HG03045 (cell line): ENCODE measurements at regions not wholly inside any gene's neighbourhood (a gene's known extent, or its start where the extent isn't known, plus 50 kb on each side); places are given as distances from the start of the nearest gene placed in this dataset.
"Not testable (repeated sequence)": the region's sequence is repeated elsewhere in the genome, so short reads cannot be mapped to it uniquely, and the experiment has no call there.

Source experiments
- ATAC-seq: cut with Tn5 transposase; IDR thresholded peaks from one replicate; pipeline ENCODE4 v1.9.1; 2021; ENCODE audit warnings: mild to moderate bottlenecking, moderate library complexity; ENCODE audit not compliant: unreplicated experiment

DNA sequence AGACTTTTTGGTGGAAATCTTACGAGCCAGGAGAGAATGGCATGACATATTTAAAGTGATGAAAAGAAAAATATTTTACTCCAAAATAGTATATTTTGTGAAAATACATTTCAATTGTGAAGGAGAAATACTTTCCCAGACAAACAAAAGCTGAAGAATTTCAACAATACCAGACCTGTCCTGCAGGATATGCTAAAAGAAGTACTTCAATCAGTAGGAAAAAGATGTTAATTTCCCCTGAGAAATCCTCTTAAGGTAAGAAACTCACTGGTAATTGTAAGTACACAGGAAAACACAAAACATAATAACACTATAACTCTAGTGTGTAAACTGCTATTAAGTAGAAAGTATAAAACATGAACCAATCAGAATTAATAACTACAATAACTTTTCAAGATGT is 341.8 kb upstream of the GJE1 start:
- no peak for ATAC-seq

DNA sequence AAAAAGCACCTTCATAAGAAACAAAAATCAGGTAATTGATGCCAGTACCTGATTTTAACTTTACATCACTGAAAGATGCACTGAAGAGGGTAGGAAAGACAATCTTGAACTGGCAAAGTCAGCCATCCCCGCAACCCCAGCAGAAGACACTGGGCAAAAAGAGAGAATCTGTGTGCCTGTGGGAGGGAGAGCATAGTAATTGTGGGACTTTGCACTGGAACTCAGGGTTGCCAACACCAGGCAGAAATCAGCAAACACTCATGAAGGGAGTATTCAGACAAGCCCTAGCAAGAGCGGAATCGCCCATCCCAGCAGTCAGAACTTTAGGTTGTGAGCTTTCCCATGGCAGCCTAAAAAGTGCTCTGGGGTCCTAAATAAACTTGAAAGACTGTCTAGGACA is 344.6 kb upstream of the GJE1 start:
- ATAC-seq = no peak

DNA sequence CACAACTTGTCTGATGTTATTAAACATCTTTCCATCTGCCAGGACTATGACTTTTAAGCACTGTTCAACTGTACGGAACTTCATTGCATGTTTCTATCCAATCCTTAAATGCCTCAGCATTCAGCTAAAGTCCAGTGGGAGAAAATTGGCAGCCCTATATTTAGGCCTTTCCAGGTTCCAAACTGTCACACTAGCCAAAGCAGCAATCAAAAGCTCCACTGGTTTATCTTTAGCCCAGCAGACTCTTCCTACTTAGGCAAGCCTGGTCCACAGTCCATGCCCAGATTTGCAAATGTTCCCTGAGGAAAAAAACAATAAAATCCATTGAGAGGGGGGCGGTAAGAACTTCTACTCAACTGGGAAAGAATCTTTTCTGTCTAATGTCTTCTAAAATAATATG is 349.1 kb upstream of the GJE1 start:
- ATAC-seq = no peak

DNA sequence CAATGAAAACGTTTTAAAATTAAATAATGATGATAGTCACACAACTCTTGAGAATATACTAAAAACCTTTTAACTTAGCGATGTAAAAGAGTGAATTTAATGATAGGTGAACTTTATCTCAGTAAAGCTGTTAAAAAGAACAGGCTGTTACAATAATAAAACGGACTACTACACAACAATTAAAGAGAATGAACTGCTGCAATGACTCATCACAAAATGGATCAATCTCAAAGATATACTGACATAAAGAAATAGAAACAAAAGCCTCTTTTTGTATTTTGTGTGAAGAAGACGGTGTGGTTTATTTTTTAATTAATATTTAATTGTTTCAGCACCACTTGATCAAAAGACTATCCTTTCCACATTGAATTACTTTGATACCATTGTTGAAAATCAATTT is 352.4 kb upstream of the GJE1 start:
- no peak for ATAC-seq

DNA sequence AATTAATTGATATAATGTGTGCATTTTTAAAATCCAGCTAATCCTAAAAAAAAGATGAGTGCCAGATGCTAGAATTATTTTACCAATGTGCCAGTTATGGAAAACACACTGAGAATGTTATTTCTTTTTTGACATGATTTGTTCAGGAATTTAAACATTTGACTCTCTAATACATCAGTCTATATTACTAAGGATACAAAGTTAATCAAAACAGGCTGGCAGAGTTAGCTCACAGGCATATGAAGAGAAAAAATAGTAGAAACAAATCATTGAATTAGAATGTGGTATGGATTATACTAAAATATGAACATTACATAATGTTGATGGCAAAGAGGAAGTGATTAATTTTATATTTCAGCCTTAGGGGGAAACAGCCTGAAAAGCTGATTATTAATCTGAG is 368.3 kb upstream of the GJE1 start:
- no peak for ATAC-seq

DNA sequence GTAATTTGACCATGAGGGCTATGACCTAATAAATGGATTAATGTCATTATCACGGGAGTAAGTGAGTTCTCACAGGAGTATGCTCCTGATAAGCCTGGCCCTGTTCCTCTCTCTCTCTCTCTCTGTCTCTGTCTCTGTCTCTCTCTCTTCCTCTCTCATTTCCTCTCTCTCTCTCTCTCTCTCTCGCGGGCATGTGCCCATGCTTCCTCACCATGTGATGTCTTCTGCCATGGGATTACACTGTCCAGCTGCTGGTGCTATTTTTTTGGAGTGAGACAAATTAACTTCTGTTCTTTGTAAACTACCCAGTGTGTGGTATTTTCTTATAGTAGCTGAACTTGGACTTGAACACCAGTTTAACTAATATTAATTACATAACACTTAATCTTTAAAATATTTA is 374.3 kb upstream of the GJE1 start:
- no peak for ATAC-seq

DNA sequence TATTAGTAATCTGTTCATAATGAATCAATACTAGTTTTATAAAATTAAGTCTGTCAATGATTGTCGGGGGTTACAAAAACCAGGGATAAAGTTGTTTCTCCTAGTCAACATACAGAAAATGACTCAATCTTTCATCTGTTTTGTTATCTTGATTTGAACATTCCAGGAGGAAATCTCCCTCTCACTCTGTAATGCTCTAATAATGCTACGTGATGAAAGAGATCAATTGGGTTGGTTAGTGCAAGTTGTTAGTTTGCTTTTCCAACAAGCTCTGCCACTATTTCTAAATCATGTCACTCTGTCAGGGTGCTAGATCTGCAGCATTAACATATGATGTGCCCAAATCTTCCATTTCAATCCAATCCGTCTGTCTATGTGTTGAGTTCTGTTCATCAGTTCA is 379.5 kb upstream of the GJE1 start:
- ATAC-seq = no peak

DNA sequence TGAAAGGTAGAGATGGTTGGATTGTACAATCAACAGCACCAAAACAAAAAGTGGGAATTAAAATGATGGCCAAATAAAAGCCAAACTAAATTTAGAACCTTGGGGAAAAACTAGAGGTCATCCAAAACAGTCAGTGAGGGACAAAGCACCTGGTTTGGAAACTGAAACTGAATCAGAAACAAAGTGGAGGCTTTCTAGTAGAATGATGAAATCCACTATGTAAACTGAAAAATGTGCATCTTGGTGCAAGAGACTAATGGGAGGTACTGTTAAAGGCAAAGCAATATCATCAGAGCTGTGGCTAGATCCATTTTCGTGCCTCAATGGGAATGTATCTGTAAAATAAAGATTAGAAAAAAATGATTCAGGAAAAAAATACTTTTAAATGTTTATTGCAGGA is 380.0 kb upstream of the GJE1 start:
- ATAC-seq = peak; percentile 57

DNA sequence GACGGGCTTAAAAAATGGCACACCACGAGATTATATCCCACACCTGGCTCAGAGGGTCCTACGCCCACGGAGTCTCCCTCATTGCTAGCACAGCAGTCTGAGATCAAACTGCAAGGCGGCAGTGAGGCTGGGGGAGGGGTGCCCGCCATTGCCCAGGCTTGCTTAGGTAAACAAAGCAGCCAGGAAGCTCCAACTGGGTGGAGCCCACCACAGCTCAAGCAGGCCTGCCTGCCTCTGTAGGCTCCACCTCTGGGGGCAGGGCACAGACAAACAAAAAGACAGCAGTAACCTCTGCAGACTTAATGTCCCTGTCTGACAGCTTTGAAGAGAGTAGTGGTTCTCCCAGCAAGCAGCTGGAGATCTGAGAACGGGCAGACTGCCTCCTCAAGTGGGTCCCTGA is 386.4 kb upstream of the GJE1 start:
- not testable (repeated sequence) for ATAC-seq

DNA sequence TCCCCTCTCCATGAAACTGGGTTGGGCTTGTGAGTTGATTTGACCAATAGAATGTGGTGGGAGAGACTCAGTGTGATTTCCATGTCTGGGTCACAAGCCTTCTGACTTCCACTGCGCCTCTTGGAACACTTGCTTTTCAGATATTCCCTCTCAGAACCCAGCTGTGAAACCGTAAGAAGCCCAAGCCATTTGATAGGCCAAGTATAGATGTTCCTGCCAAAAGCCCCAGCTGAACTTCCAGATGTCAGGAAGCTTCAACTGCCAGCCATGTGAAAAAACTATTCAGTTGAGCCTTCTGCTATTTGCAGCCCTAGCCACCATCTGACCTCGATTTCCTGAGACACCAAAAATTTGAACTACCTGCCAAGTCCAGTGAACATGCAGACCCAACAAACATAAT is 387.8 kb upstream of the GJE1 start:
- no peak for ATAC-seq

DNA sequence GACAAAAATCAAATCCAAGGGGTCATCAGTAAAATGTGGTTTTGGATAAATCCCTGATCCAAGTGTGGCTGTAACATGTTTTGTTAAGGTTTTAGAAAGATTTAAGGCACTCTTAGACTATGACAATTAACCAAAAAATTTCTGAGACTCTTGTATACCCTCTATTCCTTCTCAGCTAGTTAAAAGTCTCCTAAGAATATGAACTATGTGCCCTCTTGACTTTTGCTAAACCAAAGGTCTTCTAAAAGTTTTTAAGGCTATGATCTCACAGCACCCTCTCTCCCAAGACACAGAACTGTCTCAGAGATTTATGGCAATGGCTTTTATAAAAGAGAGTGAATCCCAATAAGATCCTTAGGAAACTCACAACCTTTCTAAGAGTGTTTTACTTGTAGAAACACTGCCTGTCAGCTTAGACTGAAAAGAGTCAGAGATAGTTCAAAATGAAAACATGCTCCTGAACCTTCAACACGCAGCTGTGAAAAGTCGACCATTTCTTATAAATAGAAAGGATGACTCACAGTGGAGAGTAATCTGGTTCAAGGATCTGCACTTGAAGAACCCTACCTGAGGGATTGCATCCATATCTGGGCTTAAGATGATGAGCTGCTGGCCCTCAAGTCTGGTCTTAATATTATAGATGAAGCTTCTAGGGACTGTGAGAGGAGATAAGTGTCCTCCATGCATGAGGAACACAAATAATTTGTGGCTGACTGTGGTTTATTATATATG is 388.4 kb upstream of the GJE1 start:
- ATAC-seq = no peak

DNA sequence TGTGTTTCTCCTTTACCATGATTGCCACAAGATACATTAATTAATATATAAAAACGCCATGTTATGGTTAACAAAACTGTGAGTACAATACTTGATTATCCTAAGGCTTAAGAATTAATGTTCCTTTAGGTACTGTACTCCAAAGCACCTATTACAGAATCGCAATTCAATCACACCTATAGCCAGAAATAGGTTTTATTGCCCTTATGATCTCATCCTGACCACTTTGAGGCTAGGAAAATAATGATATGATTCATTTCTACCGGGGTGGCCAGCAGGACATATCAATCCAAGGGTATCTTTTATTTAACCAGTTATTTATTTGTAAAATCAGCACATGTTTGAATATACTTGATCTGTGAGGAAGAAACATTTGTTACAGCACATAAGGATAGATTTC is 396.6 kb upstream of the GJE1 start:
- ATAC-seq = no peak

DNA sequence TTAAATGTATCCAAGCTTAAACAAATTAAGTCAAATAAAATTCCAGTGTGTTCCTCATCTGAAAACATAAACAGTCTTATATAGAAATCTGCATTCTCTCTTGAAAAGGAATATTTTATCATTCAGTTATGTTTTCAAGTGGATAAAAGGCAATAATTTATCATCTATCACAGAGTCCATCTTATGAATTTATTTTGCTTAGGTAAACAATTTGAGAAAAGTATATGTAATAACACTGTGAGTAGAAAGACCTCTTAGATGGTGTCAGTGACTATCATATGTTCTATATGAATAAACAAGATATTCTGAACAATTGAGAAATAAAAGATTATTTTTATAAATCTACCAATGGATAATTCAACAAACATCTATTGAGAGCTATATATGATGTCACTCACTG is 397.6 kb upstream of the GJE1 start:
- no peak for ATAC-seq

DNA sequence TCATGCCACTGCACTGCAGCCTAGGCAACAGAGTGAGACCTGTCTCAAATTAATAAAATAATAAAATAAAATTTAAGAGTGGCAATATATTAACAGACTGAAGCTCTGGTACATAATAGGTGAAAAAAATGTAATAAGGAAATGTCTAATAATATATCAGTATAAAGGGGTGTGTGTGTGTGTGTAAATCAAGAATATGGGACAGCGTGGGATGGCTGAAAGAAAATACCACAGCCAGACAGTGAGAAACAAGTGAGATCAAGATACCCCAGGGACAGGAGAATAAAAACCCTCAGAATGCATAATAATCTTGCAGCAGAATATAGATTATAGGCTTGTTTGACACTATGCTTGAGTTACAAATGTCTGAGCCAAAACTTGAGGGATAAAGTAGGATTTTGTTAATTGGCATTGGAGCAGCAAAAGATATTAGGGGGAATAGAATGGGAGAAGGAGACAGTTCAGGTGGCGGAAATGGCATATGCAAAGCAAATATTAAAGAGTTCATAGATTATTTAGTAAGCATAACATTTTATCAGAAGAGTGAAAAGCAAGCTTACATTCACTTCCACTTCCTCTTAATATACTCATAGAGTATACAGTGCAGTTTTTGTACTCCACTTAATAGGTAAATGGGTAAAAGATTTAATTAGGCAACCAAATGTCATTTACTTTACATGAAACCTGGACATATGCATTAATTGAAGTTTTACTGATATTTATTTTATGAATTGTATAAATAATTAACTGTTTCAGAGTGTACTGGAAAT is 398.5 kb upstream of the GJE1 start:
- ATAC-seq = no peak

DNA sequence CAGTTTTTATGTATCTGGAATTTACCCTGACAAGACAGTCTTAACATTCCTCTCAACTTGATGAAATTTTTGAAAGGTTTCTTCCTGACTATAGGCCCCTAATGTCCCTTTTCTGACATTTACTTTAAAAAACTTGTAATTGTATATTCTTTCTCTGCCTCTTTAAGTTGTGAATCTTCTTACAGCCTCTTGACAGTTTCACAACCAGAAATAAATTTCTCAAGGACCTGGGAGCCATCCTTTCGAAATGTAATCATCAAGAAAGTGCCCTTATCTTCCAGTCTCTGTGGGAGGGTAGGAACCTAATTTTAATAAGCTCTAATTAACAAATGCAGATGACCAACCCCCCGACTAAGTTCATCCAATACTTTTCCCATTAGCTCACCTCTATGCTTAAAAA is 403.6 kb upstream of the GJE1 start:
- no peak for ATAC-seq

DNA sequence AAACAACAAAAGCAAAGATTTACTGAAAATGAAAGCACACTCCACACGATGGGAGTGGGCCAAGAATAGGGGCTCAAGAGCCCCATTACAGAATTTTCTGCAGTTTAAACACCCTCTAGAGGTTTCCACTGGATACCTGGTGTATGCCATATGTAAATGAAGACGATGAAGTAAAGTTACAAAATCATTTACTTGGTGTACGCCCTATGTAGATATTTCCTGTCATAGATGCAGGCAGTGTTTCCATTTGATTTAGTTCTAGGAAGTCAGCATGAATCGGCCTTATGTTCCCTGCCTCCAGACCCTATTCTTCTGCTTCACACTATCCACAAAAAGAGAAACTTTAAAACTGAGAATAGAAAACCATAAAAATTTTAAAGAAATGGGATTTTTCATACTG is 404.4 kb upstream of the GJE1 start:
- no peak for ATAC-seq

DNA sequence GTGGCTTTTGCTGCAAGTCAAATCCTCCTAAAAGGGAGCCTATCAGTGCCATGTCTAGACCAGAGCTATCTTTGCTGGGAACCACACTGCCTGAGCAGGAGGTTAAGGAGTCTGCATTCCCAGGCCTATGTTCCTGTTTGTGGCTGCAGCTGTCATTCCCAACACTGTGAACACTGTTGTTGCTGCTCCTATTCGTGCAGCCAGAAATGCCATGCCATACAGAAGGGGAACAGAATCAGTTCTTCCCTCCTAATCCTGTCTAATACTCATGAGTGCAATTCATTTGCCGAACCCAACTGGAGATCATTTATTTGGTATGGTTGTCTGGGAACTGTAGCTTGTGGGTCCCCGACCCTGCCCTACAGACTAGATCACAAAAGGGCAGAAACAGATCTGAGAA is 406.5 kb upstream of the GJE1 start:
- no peak for ATAC-seq

DNA sequence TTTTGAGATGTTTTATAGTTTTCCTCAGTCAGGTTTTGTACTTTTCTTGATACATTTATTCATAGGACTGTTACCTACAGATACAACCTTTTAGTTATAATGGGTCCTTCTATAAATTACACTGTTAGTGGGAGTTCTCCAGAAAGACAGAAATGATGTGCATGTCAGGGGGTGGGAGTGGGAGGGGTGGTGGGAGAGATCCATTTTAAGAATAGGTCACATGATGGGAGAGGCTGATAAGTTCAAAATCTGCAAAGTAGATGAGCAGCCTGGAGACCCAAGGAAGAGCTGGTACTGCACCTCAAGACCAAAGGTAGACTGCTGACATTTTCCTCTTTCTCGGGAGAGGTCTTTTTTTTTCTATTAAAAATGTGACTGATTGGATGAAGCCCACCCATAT is 408.0 kb upstream of the GJE1 start:
- ATAC-seq = no peak

DNA sequence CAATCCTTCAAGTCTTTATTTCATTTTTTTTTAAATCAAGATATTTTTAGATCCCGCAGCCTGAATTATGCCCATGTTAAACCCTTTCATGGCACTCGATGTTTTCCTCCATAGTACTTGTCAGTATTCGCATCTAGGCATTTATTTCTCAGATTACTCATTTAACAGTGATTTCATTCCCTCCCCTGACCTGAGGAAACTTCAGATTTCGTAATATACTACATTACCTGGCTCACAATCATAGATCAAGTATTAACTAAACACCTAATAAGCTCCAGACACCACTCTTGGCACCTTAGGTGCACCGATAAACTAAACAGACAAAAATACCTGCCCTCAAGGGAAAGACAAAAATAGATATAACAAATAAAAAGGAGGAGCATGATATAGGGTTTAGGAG is 413.2 kb upstream of the GJE1 start:
- no peak for ATAC-seq

DNA sequence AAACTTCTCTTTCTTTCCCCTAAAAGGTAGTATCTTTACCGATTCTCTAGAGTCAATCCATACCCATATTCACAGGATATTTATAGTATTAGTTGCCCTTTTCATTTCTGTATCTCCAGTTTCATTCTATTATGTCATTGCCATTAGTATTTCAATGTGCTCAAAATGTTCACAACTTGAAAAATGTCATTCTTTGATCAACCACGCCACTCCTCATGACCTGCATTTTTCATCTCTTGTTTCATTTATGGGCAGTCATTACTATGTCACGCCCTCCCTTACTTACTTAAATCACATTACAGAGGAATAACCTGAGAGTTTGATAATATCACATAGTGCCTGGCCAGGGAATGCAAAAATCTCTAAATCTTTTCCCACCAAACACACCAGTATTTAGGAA is 427.3 kb upstream of the GJE1 start:
- ATAC-seq = no peak

DNA sequence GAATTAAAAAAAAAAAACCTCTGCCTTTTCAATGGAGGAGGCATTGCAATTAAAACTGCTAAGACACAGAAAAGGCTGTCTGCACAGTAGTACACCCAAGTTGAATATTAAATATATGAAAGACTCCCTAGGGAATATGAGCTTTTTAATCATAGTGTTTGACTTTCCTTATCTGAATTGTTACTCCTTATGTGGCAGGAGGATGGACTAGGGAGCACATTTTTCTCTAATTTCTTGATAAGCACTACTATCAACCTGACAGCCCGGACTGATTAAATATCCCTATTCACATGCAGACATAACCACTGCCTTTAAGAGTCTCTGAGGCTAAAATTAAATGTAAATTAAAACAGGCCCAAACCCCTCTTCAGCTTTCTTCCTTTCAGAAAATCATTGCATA is 428.6 kb upstream of the GJE1 start:
- ATAC-seq = no peak

DNA sequence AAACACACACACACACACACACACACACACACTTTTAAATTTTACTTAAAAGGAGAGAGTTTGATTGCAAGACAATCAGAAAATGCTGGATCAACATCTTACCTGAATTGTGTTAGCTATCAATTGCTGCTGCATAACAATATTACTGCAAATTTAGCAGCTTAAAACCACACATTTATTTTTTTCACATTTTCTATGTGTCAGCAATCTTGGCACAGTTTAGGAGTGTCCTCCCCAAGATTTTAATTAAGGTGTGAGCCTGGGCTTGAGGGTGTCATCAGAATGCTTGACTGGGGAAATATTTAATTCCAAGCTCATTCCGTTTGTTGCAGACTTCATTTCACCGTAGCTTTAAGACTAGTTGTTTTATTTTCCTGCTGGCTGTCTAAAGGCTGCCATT is 431.0 kb upstream of the GJE1 start:
- ATAC-seq = no peak

DNA sequence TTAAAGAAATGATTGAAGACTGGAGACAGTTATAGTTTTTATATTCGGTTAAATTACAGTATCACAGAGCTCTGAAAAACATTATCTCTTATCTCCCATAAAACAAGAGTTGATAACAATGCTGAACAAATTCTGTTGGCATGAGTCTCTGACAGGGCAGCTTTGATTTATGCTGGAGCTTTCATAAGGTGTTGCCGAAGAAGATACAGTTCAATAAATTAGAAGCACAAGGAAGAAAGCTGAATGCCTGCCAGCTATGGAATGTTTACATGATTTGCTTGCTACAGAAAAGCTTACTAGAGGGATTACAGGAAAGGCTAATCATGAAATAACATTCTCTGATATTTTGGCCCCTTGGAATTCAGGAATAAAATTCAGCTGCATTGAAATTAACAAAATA is 431.9 kb upstream of the GJE1 start:
- no peak for ATAC-seq
